H1 (cell line): ENCODE measurements at regions not wholly inside any gene's neighbourhood (a gene's known extent, or its start where the extent isn't known, plus 50 kb on each side); places are given as distances from the start of the nearest gene placed in this dataset.

Experiments used
- CEBPB ChIP-seq: IDR thresholded peaks from 2 replicates; pipeline ENCODE4 v1.6.1; 2012; ENCODE audit warnings: low read depth, low read length
- GTF2F1 ChIP-seq: IDR thresholded peaks from 2 replicates; pipeline ENCODE4 v1.6.1; 2012; ENCODE audit warnings: low read depth, low read length, improper control_type of control experiment, borderline replicate concordance
- TF ChIP-seq, protein P1 (sequence below): fragments of 300-600 bp; sonication (generic); IDR thresholded peaks from 2 replicates; pipeline ENCODE4 v1.7.1; 2012; ENCODE audit warnings: low read length, moderate library complexity, mild to moderate bottlenecking, inconsistent platforms; ENCODE audit not compliant: insufficient replicate concordance

DNA sequence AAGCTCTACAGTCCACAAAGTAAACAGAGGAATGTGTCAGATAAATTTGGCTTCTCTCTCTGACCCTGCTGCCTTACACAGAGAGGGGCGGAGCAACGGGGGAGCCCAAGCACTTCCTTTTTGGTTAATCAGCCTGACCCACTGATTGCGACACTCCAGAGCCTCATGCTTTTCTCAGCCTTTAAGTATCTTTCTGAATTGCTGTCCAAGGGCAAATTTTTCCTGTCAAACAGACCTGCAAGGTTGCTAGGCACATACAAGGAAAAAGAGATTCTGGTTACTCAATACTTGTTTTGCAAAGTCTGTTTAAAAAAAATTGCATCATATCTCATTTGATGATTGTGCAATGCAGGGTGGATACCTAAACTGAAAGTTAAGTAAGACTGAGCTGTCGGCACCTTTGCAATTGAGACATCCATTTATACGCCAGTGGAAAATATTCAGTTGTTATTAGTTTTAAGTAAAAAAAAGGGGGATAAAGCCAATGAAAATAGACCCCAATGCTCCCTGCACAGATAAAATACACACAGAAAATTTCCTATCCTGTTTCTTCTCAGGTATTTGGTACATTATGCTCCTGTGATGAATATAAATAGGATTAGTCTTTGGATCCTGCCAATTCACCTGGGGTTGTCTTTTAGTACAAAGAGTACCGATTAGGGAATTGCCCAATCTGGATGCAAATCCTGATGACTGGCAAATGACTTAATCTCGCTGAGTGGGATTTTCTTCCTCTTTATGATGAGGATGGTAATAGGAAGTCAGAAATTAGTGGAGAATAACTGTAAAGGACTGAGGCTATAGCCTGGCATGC is 260.2 kb upstream of the TRIB2 start (continued):
- TF ChIP-seq, protein P1, sequence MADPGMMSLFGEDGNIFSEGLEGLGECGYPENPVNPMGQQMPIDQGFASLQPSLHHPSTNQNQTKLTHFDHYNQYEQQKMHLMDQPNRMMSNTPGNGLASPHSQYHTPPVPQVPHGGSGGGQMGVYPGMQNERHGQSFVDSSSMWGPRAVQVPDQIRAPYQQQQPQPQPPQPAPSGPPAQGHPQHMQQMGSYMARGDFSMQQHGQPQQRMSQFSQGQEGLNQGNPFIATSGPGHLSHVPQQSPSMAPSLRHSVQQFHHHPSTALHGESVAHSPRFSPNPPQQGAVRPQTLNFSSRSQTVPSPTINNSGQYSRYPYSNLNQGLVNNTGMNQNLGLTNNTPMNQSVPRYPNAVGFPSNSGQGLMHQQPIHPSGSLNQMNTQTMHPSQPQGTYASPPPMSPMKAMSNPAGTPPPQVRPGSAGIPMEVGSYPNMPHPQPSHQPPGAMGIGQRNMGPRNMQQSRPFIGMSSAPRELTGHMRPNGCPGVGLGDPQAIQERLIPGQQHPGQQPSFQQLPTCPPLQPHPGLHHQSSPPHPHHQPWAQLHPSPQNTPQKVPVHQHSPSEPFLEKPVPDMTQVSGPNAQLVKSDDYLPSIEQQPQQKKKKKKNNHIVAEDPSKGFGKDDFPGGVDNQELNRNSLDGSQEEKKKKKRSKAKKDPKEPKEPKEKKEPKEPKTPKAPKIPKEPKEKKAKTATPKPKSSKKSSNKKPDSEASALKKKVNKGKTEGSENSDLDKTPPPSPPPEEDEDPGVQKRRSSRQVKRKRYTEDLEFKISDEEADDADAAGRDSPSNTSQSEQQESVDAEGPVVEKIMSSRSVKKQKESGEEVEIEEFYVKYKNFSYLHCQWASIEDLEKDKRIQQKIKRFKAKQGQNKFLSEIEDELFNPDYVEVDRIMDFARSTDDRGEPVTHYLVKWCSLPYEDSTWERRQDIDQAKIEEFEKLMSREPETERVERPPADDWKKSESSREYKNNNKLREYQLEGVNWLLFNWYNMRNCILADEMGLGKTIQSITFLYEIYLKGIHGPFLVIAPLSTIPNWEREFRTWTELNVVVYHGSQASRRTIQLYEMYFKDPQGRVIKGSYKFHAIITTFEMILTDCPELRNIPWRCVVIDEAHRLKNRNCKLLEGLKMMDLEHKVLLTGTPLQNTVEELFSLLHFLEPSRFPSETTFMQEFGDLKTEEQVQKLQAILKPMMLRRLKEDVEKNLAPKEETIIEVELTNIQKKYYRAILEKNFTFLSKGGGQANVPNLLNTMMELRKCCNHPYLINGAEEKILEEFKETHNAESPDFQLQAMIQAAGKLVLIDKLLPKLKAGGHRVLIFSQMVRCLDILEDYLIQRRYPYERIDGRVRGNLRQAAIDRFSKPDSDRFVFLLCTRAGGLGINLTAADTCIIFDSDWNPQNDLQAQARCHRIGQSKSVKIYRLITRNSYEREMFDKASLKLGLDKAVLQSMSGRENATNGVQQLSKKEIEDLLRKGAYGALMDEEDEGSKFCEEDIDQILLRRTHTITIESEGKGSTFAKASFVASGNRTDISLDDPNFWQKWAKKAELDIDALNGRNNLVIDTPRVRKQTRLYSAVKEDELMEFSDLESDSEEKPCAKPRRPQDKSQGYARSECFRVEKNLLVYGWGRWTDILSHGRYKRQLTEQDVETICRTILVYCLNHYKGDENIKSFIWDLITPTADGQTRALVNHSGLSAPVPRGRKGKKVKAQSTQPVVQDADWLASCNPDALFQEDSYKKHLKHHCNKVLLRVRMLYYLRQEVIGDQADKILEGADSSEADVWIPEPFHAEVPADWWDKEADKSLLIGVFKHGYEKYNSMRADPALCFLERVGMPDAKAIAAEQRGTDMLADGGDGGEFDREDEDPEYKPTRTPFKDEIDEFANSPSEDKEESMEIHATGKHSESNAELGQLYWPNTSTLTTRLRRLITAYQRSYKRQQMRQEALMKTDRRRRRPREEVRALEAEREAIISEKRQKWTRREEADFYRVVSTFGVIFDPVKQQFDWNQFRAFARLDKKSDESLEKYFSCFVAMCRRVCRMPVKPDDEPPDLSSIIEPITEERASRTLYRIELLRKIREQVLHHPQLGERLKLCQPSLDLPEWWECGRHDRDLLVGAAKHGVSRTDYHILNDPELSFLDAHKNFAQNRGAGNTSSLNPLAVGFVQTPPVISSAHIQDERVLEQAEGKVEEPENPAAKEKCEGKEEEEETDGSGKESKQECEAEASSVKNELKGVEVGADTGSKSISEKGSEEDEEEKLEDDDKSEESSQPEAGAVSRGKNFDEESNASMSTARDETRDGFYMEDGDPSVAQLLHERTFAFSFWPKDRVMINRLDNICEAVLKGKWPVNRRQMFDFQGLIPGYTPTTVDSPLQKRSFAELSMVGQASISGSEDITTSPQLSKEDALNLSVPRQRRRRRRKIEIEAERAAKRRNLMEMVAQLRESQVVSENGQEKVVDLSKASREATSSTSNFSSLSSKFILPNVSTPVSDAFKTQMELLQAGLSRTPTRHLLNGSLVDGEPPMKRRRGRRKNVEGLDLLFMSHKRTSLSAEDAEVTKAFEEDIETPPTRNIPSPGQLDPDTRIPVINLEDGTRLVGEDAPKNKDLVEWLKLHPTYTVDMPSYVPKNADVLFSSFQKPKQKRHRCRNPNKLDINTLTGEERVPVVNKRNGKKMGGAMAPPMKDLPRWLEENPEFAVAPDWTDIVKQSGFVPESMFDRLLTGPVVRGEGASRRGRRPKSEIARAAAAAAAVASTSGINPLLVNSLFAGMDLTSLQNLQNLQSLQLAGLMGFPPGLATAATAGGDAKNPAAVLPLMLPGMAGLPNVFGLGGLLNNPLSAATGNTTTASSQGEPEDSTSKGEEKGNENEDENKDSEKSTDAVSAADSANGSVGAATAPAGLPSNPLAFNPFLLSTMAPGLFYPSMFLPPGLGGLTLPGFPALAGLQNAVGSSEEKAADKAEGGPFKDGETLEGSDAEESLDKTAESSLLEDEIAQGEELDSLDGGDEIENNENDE: no peak
- TF ChIP-seq GTF2F1: no peak
- TF ChIP-seq CEBPB: peak; percentile 97
